ENCODE measurements at regions not wholly inside any gene's neighbourhood (a gene's known extent, or its start where the extent isn't known, plus 50 kb on each side); places are given as distances from the start of the nearest gene placed in this dataset.

DNA sequence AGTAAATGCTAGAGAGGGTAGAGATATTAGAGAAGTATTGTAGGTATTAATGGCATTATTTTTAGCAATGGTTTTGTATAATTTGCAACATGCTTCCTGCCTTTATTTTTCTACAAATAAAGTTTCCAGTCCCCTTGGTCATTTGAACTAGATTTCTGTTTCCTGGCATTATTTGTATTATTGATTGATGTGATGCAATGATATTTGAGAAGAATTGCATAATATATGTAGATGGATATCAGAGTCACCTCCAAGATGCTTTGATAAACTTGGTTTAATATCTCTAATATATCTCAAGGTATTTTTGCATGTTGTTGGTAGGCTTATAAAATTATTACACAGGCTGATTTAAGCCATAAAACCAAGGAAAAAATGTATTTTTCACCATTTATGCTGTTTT lies 1054.5 kb downstream of the SLITRK1 start:
- Histone ChIP-seq H3K4me3 (no peak overlapping the region), H3K27ac (no peak overlapping the region), H3K4me1 (no peaks in the 10 kb centered on the region), H3K9me3 (no peaks in the 10 kb centered on the region), H3K36me3 (no peaks in the 10 kb centered on the region), H3K27me3 (no peaks in the 10 kb centered on the region)
- no peak for DNase-seq
- ATAC-seq, result no peak
- FAIRE-seq, result no peak
- TF ChIP-seq, protein P1, sequence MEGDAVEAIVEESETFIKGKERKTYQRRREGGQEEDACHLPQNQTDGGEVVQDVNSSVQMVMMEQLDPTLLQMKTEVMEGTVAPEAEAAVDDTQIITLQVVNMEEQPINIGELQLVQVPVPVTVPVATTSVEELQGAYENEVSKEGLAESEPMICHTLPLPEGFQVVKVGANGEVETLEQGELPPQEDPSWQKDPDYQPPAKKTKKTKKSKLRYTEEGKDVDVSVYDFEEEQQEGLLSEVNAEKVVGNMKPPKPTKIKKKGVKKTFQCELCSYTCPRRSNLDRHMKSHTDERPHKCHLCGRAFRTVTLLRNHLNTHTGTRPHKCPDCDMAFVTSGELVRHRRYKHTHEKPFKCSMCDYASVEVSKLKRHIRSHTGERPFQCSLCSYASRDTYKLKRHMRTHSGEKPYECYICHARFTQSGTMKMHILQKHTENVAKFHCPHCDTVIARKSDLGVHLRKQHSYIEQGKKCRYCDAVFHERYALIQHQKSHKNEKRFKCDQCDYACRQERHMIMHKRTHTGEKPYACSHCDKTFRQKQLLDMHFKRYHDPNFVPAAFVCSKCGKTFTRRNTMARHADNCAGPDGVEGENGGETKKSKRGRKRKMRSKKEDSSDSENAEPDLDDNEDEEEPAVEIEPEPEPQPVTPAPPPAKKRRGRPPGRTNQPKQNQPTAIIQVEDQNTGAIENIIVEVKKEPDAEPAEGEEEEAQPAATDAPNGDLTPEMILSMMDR (IDR thresholded peaks at IDR 0.05), result no peak
- intact Hi-C loops (cut with DNase I), result no loop called here

DNA sequence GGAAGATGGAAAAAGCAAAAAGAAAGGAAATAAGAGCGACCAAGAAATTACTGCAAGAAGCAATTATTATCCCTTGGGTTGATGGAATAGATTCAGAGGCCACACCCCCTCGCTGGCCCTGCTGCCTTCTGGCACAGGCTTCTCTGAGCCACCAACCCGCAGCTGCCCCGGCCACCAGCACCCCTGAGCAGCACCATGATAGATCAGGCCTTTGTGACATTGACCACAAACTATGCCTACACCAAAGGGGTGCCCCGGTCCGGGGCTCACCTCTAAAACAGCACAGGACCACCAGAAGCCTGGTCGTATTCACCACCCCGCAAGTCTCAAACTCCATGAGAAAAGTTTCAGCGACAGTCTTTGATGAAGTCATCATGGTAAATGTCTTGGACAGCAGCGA lies 1059.3 kb downstream of the SLITRK1 start:
- Histone ChIP-seq H3K27ac (no peak overlapping the region), H3K9me3 (no peaks in the 10 kb centered on the region), H3K27me3 (no peaks in the 10 kb centered on the region), H3K4me3 (no peak overlapping the region), H3K36me3 (no peaks in the 10 kb centered on the region), H3K4me1 (no peaks in the 10 kb centered on the region)
- TF ChIP-seq, protein P1 (IDR thresholded peaks at IDR 0.05), result no peak
- 73 to 88% methylated on average over 10 of the region's 10 CpGs for WGBS, 2 donors
- DNase-seq (peak in 1 of 6 donors; percentile 10), ATAC-seq (no peak), FAIRE-seq (no peak)
- intact Hi-C loops (cut with DNase I), result no loop called here

DNA sequence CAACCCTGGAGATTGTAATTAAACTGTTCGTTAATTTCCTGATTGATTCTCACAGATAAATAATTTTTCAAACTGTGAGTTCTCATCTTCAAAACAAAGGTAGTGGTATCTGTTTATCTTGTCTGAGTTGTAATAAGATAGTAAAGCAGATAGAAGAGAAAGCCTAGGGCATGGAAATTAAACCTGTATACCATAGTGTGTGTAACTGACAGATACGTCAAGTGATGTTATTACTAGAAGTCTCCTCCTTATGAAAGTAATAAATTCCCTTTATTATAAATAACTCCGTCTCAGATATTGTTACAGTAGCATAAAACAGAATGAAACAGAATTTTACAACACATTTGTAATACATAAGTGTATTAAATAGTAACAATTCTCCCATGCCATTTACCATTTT lies 1065.1 kb downstream of the SLITRK1 start:
- H3K9me3 ChIP-seq, result no peaks in the 10 kb centered on the region

DNA sequence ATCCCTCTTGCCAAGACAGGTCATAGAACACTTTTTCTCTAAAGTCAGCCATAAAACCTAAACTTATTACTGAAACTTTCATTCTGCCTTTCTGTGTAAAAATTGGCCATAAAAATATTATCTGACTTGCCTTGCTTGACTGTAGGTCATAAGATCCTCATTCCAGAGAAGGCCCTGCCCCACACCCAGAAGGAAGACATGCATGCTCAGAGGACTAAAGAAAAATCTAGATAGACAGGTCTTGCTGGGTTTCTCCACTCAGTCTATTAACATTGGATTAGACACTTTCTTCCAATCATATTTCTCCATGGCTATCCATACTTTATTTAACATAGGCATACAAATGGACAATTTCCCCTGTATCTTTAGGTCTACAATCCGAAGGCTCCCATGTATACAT lies 1066.5 kb downstream of the SLITRK1 start:
- Histone ChIP-seq H3K9me3 (no peaks in the 10 kb centered on the region), H3K4me3 (no peak overlapping the region), H3K27ac (no peak overlapping the region), H3K36me3 (no peaks in the 10 kb centered on the region), H3K27me3 (no peaks in the 10 kb centered on the region), H3K4me1 (no peaks in the 10 kb centered on the region)
- FAIRE-seq (no peak), DNase-seq (no peak), ATAC-seq (no peak)
- intact Hi-C loops (cut with DNase I), result no loop called here
- TF ChIP-seq, protein P1 (IDR thresholded peaks at IDR 0.05), result no peak
- 37 to 56% methylated on average over 1 of the region's 1 CpG for WGBS, 2 donors

More for the DNA sequence above, 1065.1 kb downstream of the SLITRK1 start:
- Histone ChIP-seq H3K27ac (no peak overlapping the region), H3K4me1 (no peaks in the 10 kb centered on the region), H3K36me3 (no peaks in the 10 kb centered on the region), H3K27me3 (no peaks in the 10 kb centered on the region), H3K4me3 (no peak overlapping the region)
- ATAC-seq (no peak), DNase-seq (no peak), FAIRE-seq (no peak)
- TF ChIP-seq, protein P1 (IDR thresholded peaks at IDR 0.05), result no peak
- intact Hi-C loops (cut with DNase I), result no loop called here
- 61 to 72% methylated on average over 3 of the region's 3 CpGs for WGBS, 2 donors

DNA sequence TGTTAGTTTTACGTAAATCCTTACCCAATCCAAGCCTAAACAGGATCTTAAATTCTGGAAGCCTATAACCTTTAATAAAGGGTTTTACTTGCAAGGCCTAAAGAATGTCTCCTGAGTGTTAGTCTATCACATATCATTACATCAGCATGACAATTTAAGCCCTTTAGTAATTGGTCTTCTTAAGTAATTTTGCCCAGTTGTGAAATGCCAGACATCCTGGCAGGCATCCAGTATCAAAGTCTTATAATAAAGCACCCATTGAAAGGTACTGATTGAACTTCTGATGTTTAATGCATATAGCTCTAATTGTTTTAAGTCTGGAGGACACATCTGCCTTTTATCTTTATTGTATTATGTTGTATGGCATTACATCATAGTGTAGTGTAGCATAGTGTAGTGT lies 1078.9 kb downstream of the SLITRK1 start:
- Histone ChIP-seq H3K36me3 (no peaks in the 10 kb centered on the region), H3K27ac (no peak overlapping the region), H3K4me3 (no peak overlapping the region), H3K4me1 (no peaks in the 10 kb centered on the region), H3K9me3 (no peaks in the 10 kb centered on the region), H3K27me3 (no peaks in the 10 kb centered on the region)
- 84 to 96% methylated on average over 1 of the region's 1 CpG for WGBS, 2 donors
- DNase-seq (no peak), FAIRE-seq (no peak), ATAC-seq (no peak)
- TF ChIP-seq, protein P1 (IDR thresholded peaks at IDR 0.05), result no peak
- intact Hi-C loops (cut with DNase I), result no loop called here

Data from pancreas (tissue), 10 donors.